ENCODE measurements at regions not wholly inside any gene's neighbourhood (a gene's known extent, or its start where the extent isn't known, plus 50 kb on each side); places are given as distances from the start of the nearest gene placed in this dataset.
"Not testable (repeated sequence)": the region's sequence is repeated elsewhere in the genome, so short reads cannot be mapped to it uniquely, and the experiment has no call there.

DNA sequence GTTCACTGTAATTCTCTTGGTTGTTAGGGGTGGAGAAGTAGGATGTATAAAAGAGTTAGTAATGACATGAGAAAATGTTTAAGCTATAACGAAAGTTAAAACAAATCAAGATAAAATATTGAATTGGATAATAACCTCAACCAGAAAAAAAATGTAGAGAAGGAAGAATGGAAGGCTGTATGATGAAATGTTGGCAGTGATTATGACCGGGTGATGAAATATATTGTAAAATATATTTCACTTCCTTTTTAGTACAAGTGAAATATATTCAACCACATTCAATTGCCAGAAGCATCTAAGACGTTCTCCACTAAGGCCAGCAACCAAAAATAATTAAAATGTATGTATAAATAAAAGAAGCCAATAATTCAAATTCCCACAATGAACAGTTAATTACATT, 309.3 kb upstream of the FGF13 start:
- no peak for DNase-seq

GRCh38 chrX:139018436-139018835, 306.9 kb upstream of the FGF13 start:
- DNase-seq: no peak

DNA sequence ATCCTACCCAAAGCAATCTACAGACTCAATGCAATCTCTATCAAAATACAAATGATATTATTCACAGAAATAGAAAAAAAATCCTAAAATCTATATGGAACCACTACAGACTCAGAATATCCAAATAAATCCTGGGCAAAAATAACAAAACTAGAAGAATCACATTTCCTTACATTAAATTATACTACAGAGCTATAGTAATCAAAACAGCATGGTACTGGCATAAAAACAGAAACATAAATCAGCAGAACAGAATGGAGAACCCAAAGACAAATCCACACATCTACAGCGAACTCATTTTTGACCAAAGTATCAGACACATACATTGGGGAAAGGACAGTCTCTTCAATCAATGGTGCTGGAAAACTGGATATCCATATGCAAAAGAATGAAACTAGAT, 304.1 kb upstream of the FGF13 start:
- DNase-seq: no peak

DNA sequence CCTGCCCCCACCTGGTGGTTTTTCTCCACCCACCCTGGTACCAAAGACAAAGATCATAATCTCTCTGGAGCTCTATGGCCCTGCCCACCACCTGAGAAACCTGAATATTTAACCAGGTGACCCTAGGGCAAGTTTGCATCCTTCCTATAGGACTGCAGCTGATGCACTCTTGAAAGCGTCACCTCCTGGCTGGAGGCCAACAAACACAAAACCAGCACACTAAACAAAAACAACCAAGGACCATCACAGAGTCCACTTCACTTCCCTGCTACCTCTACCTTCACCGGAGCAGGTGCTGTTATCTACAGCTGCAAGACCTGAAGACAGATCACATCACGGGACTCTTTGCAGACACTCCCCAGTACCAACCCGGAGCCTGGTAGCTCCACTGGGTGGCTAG, 296.7 kb upstream of the FGF13 start:
- DNase-seq: no peak

GRCh38 chrX:139003856-139004527, 292.5 kb upstream of the FGF13 start:
- not testable (repeated sequence) for DNase-seq

- DNase-seq: no peak
Observed at GRCh38 chrX:139002319-139002718, 290.8 kb upstream of the FGF13 start.

DNA sequence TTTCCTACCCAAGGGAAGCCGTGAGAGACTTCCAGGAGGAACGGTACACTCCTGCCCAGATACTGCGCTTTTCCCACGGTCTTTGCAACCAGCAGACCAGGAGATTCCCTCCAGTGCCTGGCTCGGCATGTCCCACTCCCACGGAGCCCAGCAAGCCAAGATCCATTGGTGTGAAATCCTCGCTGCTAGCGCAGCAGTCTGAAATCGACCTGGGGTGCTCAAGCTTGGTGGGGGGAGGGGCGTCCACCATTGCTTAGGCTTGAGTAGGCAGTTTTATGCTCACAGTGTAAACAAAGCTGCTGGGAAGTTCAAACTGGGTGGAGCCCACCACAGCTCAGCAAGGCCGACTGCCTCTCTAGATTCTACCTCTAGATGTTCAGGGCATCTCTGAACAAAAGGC, 284.8 kb upstream of the FGF13 start:
- DNase-seq: no peak

- DNase-seq: no peak
Observed at GRCh38 chrX:138995458-138995857, 283.9 kb upstream of the FGF13 start.

- DNase-seq: not testable (repeated sequence)
Observed at GRCh38 chrX:138990425-138990824, 278.9 kb upstream of the FGF13 start.

DNA sequence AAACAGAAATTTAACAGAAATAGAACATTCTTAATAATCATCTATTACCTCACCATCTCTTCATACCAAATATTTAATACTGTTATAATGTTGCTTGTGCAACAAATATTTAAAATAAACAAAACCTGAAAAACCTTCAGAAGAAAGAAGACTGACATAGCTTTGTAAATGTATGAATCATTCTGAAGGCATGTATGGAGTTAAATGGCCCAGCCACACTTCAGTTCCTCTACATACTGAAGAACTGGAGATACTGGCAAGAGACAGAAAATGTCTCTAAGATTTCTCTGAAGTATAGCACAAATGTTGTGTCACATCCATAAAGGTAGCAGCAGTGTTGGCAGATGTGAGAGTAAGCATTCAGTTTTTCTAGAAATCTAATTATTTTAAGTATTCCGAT, 275.3 kb upstream of the FGF13 start:
- no peak for DNase-seq

DNA sequence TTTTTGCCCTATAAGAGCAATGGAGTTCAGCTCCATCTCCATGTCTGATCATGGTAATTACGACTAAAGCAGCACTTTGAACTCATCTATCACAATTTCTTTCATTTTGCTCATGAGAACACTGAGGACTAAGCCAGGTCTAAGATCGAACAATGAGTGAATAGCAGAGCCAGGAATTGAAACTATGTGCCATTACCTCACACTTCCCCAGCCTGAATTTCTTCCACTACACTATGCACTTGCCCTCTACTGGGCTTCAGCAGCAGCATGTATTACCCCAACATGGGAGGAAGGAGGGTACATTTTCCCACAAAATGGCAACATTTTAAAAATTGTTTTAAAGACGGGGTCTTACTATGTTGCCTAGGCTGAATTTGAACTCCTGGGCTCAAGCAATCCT, 274.7 kb upstream of the FGF13 start:
- no peak for DNase-seq

DNA sequence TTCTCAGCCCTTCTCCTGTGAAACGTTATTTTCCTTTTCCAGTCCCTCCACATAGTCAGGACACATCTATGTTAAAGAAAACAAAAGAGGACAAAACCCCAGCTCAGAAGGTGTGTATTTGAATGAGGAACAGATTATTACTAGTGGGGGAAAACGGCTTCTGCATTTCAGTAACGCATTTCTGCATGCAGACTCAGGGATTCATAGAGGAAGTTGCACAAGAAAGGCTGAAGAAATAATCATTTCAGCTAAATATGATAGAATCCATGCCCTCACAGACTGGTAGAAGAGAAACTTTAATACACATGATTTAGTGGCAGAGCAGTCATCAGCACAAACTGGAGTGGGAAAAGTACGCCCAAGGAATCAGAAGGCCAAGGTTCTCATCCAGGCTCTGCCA, 270.8 kb upstream of the FGF13 start:
- no peak for DNase-seq

GRCh38 chrX:138964501-138964900, 253.0 kb upstream of the FGF13 start:
- DNase-seq: no peak

DNA sequence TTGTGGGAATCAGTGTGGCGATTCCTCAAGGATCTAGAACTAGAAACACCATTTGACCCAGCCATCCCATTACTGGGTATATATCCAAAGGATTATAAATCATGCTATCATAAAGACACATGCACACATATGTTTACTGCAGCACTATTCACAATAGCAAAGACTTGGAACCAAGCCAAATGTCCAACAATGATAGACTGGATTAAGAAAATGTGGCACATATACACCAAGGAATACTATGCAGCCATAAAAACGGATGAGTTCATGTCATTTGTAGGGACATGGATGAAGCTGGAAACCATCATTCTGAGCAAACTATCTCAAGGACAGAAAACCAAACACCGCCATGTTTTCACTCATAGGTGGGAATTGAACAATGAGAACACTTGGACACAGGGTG, 250.9 kb upstream of the FGF13 start:
- not testable (repeated sequence) for DNase-seq

DNA sequence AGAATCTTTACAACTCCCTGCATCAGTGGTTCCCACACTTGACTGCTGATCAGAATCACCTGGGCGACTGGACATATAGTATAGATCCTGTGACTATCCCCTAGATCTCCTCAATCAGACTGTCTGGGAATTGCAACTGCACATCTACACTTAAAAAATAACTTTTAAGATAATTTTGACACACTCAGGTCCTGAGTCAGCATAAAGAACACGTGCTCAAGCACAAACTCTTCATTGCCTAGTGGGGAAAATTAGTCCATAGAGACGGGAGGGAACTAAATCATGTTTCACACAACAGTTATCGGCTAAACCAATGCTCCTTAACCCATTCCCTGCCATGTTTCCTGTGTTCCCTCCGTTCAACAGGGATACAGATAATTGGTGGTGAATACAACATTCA, 243.5 kb upstream of the FGF13 start:
- no peak for DNase-seq

- DNase-seq: no peak
Observed at GRCh38 chrX:138946926-138947325, 235.4 kb upstream of the FGF13 start.

- DNase-seq: no peak
Observed at GRCh38 chrX:138945219-138945618, 233.7 kb upstream of the FGF13 start.

DNA sequence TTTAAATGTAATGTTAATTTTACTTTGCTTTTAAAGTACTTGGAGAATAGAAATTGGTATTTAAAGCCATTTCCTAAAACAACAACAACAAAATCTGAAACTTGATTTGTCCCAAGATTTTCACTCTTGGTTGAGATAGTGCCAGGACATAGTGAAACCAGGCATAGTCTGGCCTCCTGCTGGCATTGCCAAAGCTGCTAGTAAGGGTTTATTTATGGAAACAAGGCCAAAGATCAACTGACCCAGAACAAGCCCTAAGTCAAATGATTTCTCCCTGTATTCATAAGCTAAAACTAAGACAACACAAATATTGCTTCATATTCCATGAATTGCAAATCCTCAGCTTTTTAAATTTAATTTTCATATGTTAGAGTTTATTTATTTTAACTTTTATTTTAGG, 227.5 kb upstream of the FGF13 start:
- no peak for DNase-seq

GRCh38 chrX:138938003-138938402, 226.5 kb upstream of the FGF13 start:
- DNase-seq: no peak

GRCh38 chrX:138931212-138931611, 219.7 kb upstream of the FGF13 start:
- no peak for DNase-seq

DNA sequence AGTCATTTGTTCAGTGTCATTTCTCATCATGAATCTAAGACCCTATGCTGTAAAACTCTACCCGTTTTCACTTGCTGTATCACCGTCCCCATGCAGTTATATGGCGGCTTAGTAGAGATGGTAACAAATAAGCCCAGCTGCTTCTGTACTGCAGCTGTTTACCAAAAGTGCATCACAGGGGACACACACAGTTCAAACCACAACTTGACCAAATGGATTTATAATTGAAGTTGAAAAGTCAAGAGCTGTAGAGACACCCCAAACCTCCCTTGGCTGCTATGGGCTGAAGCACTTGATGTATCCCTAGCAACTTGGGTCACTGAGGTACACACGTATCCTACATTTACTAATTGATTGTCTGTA, 219.0 kb upstream of the FGF13 start:
- no peak for DNase-seq

DNA sequence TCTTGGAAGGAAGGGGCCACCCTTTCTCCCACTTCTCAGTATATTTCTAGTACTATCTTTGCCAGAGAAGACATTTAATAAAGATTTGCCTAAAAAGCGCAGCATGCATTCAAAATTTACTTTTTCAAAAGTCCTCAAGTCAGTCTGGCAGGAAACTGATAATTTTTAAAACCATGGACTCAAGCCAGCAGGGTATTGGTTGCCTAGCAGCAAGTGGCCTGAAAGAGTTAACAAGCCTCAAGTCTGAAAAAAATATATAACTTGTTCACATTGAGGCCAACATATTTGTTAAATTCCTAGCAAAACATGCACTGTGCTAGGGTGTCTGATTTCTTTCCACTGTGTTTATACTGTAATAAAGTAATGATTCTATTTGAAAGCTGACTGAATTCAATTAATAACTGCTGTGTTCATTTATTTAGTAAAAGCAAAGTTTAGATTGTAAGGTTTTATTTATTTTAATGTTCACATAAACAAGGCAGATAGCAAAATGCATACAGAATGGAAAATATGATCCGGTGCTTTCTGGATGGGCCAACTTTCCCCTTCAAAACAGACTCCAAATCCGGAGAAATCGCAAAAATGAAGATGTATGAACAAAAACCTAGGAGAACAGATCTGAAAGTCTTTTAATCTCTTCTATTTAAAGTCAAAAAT, 218.5 kb upstream of the FGF13 start:
- no peak for DNase-seq

- no peak for DNase-seq
Observed at GRCh38 chrX:138928737-138929459, 217.4 kb upstream of the FGF13 start.

GRCh38 chrX:138925330-138925729, 213.8 kb upstream of the FGF13 start:
- DNase-seq: no peak

All from COR-L47 (cell line).